K562 (cell line): ENCODE measurements at regions not wholly inside any gene's neighbourhood (a gene's known extent, or its start where the extent isn't known, plus 50 kb on each side); places are given as distances from the start of the nearest gene placed in this dataset.

ENCODE experiments used
- ATAC-seq: fragments of 200-7000 bp; cut with Tn5 transposase; 3 replicates; pipeline ENCODE4 v1.9.1; 2020; ENCODE audit warnings: moderate library complexity
- BruUV-seq: library from RNA; stranded (reverse); fragments of 400-500 nt; replicated peaks from 2 replicates; lab custom pipeline; 2021; lab: Mats Ljungman, UMichigan
- CTCF ChIA-PET: fragments of 300-600 bp; formaldehyde crosslinking; extraction: SDS; loops from one replicate; lab custom pipeline; 2021; ENCODE audit warnings: low intra/inter-chr PET ratio; lab: Yijun Ruan, JAX
- POLR2A ChIA-PET: fragments of 300-600, 350-650 bp; sonication (Branson Sonifier 250); formaldehyde crosslinking; extraction: SDS; loops from one replicate; lab custom pipeline; 2021; ENCODE audit warnings: antibody characterized with exemption, inconsistent platforms; lab: Yijun Ruan, JAX
- DNase-seq, 4 experiments: peaks; one replicate each; pipeline versions ENCODE4 v3.0.0 to v3.0.0-alpha.2; 2011 to 2018; ENCODE audit warnings: low spot score in 3 of 4, mixed read lengths in 3 of 4; ENCODE audit errors: extremely low read depth in 1 of 4
- FAIRE-seq: peaks from 2 replicates; lab custom pipeline; 2011; peaks lifted over from hg19 to GRCh38; lab: Jason Lieb, UNC
- H2AFZ ChIP-seq: 2 replicates; pipeline ENCODE4 v1.6.0; 2011; ENCODE audit warnings: low read depth, low read length, control low read depth, inconsistent platforms
- H3K27ac ChIP-seq: fragments of 200-600 bp; 3 replicates; pipeline ENCODE4 v1.8.0; 2011; ENCODE audit warnings: low read depth, mild to moderate bottlenecking, control low read depth, inconsistent platforms, low read length, moderate library complexity, mixed read lengths; ENCODE audit errors: extremely low read depth
- H3K27me3 ChIP-seq, 2 experiments: fragments of 300-600 bp in 1 of 2; 2 replicates in 1 of 2; 3 replicates in 1 of 2; pipeline versions ENCODE4 v1.6.0 to v1.8.0; 2011; ENCODE audit warnings: inconsistent platforms in 2 of 2, low read length in 2 of 2, mild to moderate bottlenecking in 1 of 2, mixed read lengths in 1 of 2, moderate library complexity in 1 of 2; ENCODE audit not compliant: control insufficient read depth in 2 of 2, insufficient read depth in 2 of 2
- H3K36me3 ChIP-seq: fragments of 300-600 bp; 3 replicates; pipeline ENCODE4 v1.8.0; 2011; ENCODE audit warnings: mild to moderate bottlenecking, low read length, inconsistent platforms; ENCODE audit not compliant: control insufficient read depth, insufficient read depth
- H3K4me1 ChIP-seq, 2 experiments: fragments of 200-600 bp in 1 of 2; replicated peaks in 1 of 2; 2 replicates in 1 of 2; 3 replicates in 1 of 2; pipeline versions ENCODE4 v1.5.1 to v1.8.0; 2011; ENCODE audit warnings: inconsistent platforms in 2 of 2, low read length in 2 of 2, mild to moderate bottlenecking in 1 of 2, mixed read lengths in 1 of 2, moderate library complexity in 1 of 2; ENCODE audit not compliant: control insufficient read depth in 2 of 2, insufficient read depth in 2 of 2
- H3K4me2 ChIP-seq: 2 replicates; pipeline ENCODE4 v1.6.1; 2011; ENCODE audit warnings: low read length, control low read depth, inconsistent platforms, mixed read lengths; ENCODE audit not compliant: insufficient read depth
- H3K4me3 ChIP-seq: fragments of 200-600 bp; sonication (generic), shearing (Covaris generic); 2 replicates; pipeline ENCODE4 v1.5.1; 2016; ENCODE audit warnings: control low read depth, inconsistent platforms
- H3K79me2 ChIP-seq: fragments of 200-600 bp; 3 replicates; pipeline ENCODE4 v1.8.0; 2011; ENCODE audit warnings: low read length, inconsistent platforms; ENCODE audit not compliant: control insufficient read depth, insufficient read depth
- H3K9ac ChIP-seq, 2 experiments: 2 replicates each; pipeline versions ENCODE4 v1.6.0 to v1.6.1; 2011; ENCODE audit warnings: low read depth in 2 of 2, low read length in 2 of 2, control low read depth in 1 of 2, inconsistent platforms in 1 of 2, mild to moderate bottlenecking in 1 of 2, mixed read lengths in 1 of 2; ENCODE audit not compliant: insufficient read depth in 1 of 2
- H3K9me1 ChIP-seq: one replicate; pipeline ENCODE4 v1.6.0; 2011; ENCODE audit warnings: inconsistent platforms, mild to moderate bottlenecking, low read length, moderate library complexity; ENCODE audit not compliant: control insufficient read depth, insufficient read depth
- H3K9me3 ChIP-seq: replicated peaks from 2 replicates; pipeline ENCODE4 v1.5.1; 2011; ENCODE audit warnings: low read depth, low read length, inconsistent platforms; ENCODE audit not compliant: control insufficient read depth, insufficient read depth
- H4K20me1 ChIP-seq: replicated peaks from 2 replicates; pipeline ENCODE4 v1.6.1; 2011; ENCODE audit warnings: low read length, inconsistent platforms, mixed read lengths; ENCODE audit not compliant: control insufficient read depth, insufficient read depth
- KDM4B ChIP-seq, 2 experiments: fragments of 450-650 bp in 1 of 2; sonication (generic) in 1 of 2; IDR thresholded peaks; 2 replicates each; pipeline ENCODE4 v1.6.1; 2016 to 2017; ENCODE audit warnings: borderline replicate concordance in 2 of 2, antibody characterized with exemption in 1 of 2, low read depth in 1 of 2, mild to moderate bottlenecking in 1 of 2
- KLF10 ChIP-seq: fragments of 250-450 bp; sonication (Bioruptor Pico); IDR thresholded peaks from 2 replicates; pipeline ENCODE4 v1.6.1; 2021; ENCODE audit warnings: matching md5 sums
- KLF13 ChIP-seq: fragments of 450-650 bp; IDR thresholded peaks from 2 replicates; pipeline ENCODE4 v1.6.1; 2016; ENCODE audit warnings: missing genetic modification characterization, low read depth, mild to moderate bottlenecking, missing compliant biosample characterization, moderate library complexity, borderline replicate concordance
- MAFF ChIP-seq: IDR thresholded peaks from 2 replicates; pipeline ENCODE4 v1.6.1; 2012; ENCODE audit warnings: low read length, improper control_type of control experiment
- MEIS2 ChIP-seq: fragments of 450-650 bp; IDR thresholded peaks from 2 replicates; pipeline ENCODE4 v1.6.1; 2014; ENCODE audit warnings: mild to moderate bottlenecking; ENCODE audit not compliant: partially characterized antibody
- NR2C1 ChIP-seq, 2 experiments: fragments of 450-650 bp; IDR thresholded peaks; 2 replicates each; pipeline ENCODE4 v1.6.1; 2017; ENCODE audit warnings: mild to moderate bottlenecking in 2 of 2, antibody characterized with exemption in 1 of 2, inconsistent platforms in 1 of 2, missing compliant biosample characterization in 1 of 2, missing genetic modification characterization in 1 of 2
- PBX2 ChIP-seq, 2 experiments: IDR thresholded peaks in 1 of 2; conservative IDR thresholded peaks in 1 of 2; 2 replicates each; pipeline ENCODE4 v1.6.1; 2016; ENCODE audit warnings: low read depth in 2 of 2, mild to moderate bottlenecking in 1 of 2, missing compliant biosample characterization in 1 of 2, missing genetic modification characterization in 1 of 2, moderate library complexity in 1 of 2
- POLR3G ChIP-seq: IDR thresholded peaks from 2 replicates; pipeline ENCODE4 v1.6.1; 2011; ENCODE audit not compliant: insufficient read length, insufficient replicate concordance; ENCODE audit errors: extremely low read depth
- RBM25 ChIP-seq: fragments of 200-400 bp; formaldehyde crosslinking; IDR thresholded peaks from 2 replicates; pipeline ENCODE4 v1.6.1; 2018; ENCODE audit warnings: low read length, low read depth, moderate library complexity; ENCODE audit not compliant: severe bottlenecking
- SIRT6 ChIP-seq: IDR thresholded peaks from one replicate; pipeline ENCODE4 v1.6.1; 2012; ENCODE audit warnings: low read depth, mild to moderate bottlenecking, control low read depth, inconsistent platforms, low read length, moderate library complexity
- SRSF7 ChIP-seq: fragments of 200-400 bp; formaldehyde crosslinking; optimal IDR thresholded peaks from 2 replicates; pipeline ENCODE3; 2017; ENCODE audit warnings: mild to moderate bottlenecking, low read depth, low read length
- ZC3H11A ChIP-seq: IDR thresholded peaks from 2 replicates; pipeline ENCODE4 v1.6.1; 2012; ENCODE audit warnings: low read depth, low read length, improper control_type of control experiment
- ZFP36 ChIP-seq: fragments of 150-350 bp; IDR thresholded peaks from 2 replicates; pipeline ENCODE4 v1.6.1; 2018; ENCODE audit warnings: low read length, low read depth; ENCODE audit not compliant: partially characterized antibody
- ZKSCAN1 ChIP-seq: fragments of 150-350 bp; IDR thresholded peaks from 2 replicates; pipeline ENCODE4 v1.6.1; 2016; ENCODE audit warnings: low read depth, low read length
- ZNF644 ChIP-seq: fragments of 200-800 bp; sonication (Bioruptor generic); IDR thresholded peaks from 2 replicates; pipeline ENCODE4 v1.6.1; 2016; ENCODE audit warnings: low read depth, missing genetic modification characterization, missing compliant biosample characterization
- WGBS: fragments of 100-300 bp; shearing (Covaris generic); methylation state at CpG from one replicate; pipeline ENCODE4 v1.1.6; 2016; ENCODE audit warnings: low coverage, mixed read lengths; ENCODE audit not compliant: insufficient coverage; ENCODE audit errors: missing lambda C conversion rate; 5-methylcytosine and 5-hydroxymethylcytosine counted together
- in situ Hi-C: fragments of 300-500 bp; cut with MboI; formaldehyde crosslinking; loops from 4 replicates; pipeline ENCODE4 v1.15.0; 2018; ENCODE audit warnings: inconsistent platforms, mixed read lengths
- intact Hi-C: fragments of 100-400 bp; cut with micrococcal nuclease; formaldehyde crosslinking; loops from 2 replicates; pipeline ENCODE4 v1.14.2; 2022

- TF ChIP-seq KLF13 (tag): no peak
Measured at GRCh38 chr4:99723612-99724011, 66.0 kb upstream of the C4orf54 start (continued).

DNA sequence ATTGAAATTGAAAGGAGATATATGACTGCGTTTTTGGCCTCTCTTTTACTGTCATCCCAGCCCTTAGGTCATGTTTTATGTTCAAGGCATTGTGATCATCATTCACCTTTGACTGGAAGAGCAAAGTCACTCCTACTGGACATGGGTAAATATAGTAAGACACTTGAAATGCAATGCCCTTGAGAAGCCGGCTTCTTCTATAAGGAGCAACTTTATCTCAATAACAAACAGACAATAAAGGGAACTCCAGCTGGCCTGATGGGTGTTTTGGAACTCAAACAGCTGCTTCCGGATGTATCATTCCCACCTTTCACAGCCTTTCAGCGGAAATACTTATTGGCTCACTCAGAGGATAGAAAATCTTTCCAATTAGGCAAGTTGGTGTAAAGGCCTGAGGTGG, 65.1 kb upstream of the C4orf54 start:
- BruUV-seq: no TSS peak
- FAIRE-seq (no peak), ATAC-seq (no peak), DNase-seq (peak in 1 of 4 experiments; percentile 10)
- WGBS: 33% methylated on average over 4 of the region's 4 CpGs
- Histone ChIP-seq H3K9me1 (no peaks in the 10 kb centered on the region), H3K27me3 (no peaks in the 10 kb centered on the region), H3K4me1 (peaks cover 4 to 18% of the 10 kb centered on the region in 2 experiments; a peak in 4 of 5 replicates), H3K36me3 (no peaks in the 10 kb centered on the region), H3K79me2 (no peaks in the 10 kb centered on the region), H2AFZ (peak overlapping the region; percentile 58), H3K4me2 (no peak overlapping the region), H3K4me3 (no peak overlapping the region), H3K9ac (no peak overlapping the region; a peak in 1 of 4 replicates), H4K20me1 (no peaks in the 10 kb centered on the region), H3K9me3 (no peaks in the 10 kb centered on the region), H3K27ac (peak overlapping the region; percentile 4; the same call in 1 of the 3 replicates)
- intact Hi-C loops: loop anchor here (1.0 to 5.0 kb wide), 2 partner anchors 159 to 165 kb away; no protein-coding TSS in a partner anchor
- CTCF ChIA-PET: no interaction called here
- POLR2A ChIA-PET: no interaction called here
- TF ChIP-seq ZKSCAN1: no peak
- TF ChIP-seq SRSF7: no peak
- no peak for TF ChIP-seq MAFF
- no peak for TF ChIP-seq KLF10 (CRISPR knock-in tag)
- no peak for TF ChIP-seq POLR3G
- TF ChIP-seq KDM4B (IDR thresholded peaks at IDR 0.05; ENCODE audit: borderline replicate concordance in 2 of 2, low read depth in 1 of 2): no peak
- no peak for TF ChIP-seq ZNF644 (tag)
- no peak for TF ChIP-seq SIRT6
- TF ChIP-seq PBX2 (CRISPR knock-in tag; IDR thresholded peaks at IDR 0.05; ENCODE audit: low read depth): no peak
- peak; percentile 59 for TF ChIP-seq PBX2 (tag; conservative IDR thresholded peaks at IDR 0.05; ENCODE audit: low read depth)
- peak; percentile 16 for TF ChIP-seq MEIS2
- TF ChIP-seq ZC3H11A: no peak
- TF ChIP-seq RBM25: no peak
- TF ChIP-seq ZFP36: no peak
- TF ChIP-seq NR2C1 (IDR thresholded peaks at IDR 0.05): no peak
- no peak for TF ChIP-seq NR2C1 (tag; IDR thresholded peaks at IDR 0.05)
- in situ Hi-C loops: no loop called here
